MCF 10A (cell line): ENCODE measurements at regions not wholly inside any gene's neighbourhood (a gene's known extent, or its start where the extent isn't known, plus 50 kb on each side); places are given as distances from the start of the nearest gene placed in this dataset.

Source experiments
- BruUV-seq: library from RNA; stranded (reverse); fragments of 400-500 nt; replicated peaks from 2 replicates; lab custom pipeline; 2021; lab: Mats Ljungman, UMichigan
- CTCF ChIA-PET: fragments of 300-600 bp; sonication (Branson Sonifier 250); formaldehyde crosslinking; extraction: SDS; loops from one replicate; lab custom pipeline; 2021; ENCODE audit warnings: antibody characterized with exemption, inconsistent platforms; lab: Yijun Ruan, JAX
- POLR2A ChIA-PET: fragments of 300-600, 350-650 bp; sonication (Branson Sonifier 250); formaldehyde crosslinking; extraction: SDS; loops from one replicate; lab custom pipeline; 2020; ENCODE audit warnings: antibody characterized with exemption, inconsistent platforms; lab: Yijun Ruan, JAX
- DNase-seq: peaks from one replicate; pipeline ENCODE4 v3.0.0-alpha.2; 2018; ENCODE audit not compliant: unreplicated experiment
- H3K27ac Mint-ChIP-seq: one replicate; pipeline ENCODE4 v1.8.0; 2022; ENCODE audit warnings: mild to moderate bottlenecking, low read depth, mixed read lengths; ENCODE audit not compliant: unreplicated experiment
- H3K27me3 Mint-ChIP-seq: one replicate; pipeline ENCODE4 v1.8.0; 2022; ENCODE audit warnings: mixed read lengths; ENCODE audit not compliant: insufficient read depth, unreplicated experiment
- H3K36me3 Mint-ChIP-seq: one replicate; pipeline ENCODE4 v1.8.0; 2022; ENCODE audit warnings: mild to moderate bottlenecking, moderate library complexity, mixed read lengths; ENCODE audit not compliant: insufficient read depth, unreplicated experiment
- H3K4me1 Mint-ChIP-seq: one replicate; pipeline ENCODE4 v1.8.0; 2022; ENCODE audit warnings: mixed read lengths; ENCODE audit not compliant: insufficient read depth, unreplicated experiment
- H3K4me3 Mint-ChIP-seq: one replicate; pipeline ENCODE4 v1.8.0; 2022; ENCODE audit warnings: mild to moderate bottlenecking, moderate library complexity, mixed read lengths; ENCODE audit not compliant: unreplicated experiment
- H3K9me3 Mint-ChIP-seq: one replicate; pipeline ENCODE4 v1.8.0; 2022; ENCODE audit warnings: mixed read lengths; ENCODE audit not compliant: unreplicated experiment
- CTCF ChIP-seq: fragments of 200-600 bp; IDR thresholded peaks from one replicate; pipeline ENCODE4 v1.8.0; 2022; ENCODE audit warnings: antibody characterized with exemption, mild to moderate bottlenecking; ENCODE audit not compliant: unreplicated experiment
- intact Hi-C: fragments of 100-400 bp; cut with micrococcal nuclease; formaldehyde crosslinking; loops from 2 replicates; pipeline ENCODE4 v1.14.1; 2022

GRCh38 chr4:13910556-13910955 lies 283.0 kb upstream of the BOD1L1 start:
- H3K27me3 Mint-ChIP-seq, result no peaks in the 10 kb centered on the region
- no peak overlapping the region for H3K27ac Mint-ChIP-seq
- H3K9me3 Mint-ChIP-seq, result no peaks in the 10 kb centered on the region
- H3K36me3 Mint-ChIP-seq, result peaks cover 8% of the 10 kb centered on the region
- H3K4me1 Mint-ChIP-seq, result peaks cover 45% of the 10 kb centered on the region
- H3K4me3 Mint-ChIP-seq, result no peak overlapping the region
- TF ChIP-seq CTCF, result no peak
- ChIA-PET CTCF (no interaction called here), POLR2A (interaction anchor here (0.7 to 2.2 kb wide), 2 partner anchors 10 to 243 kb away, joined by 4 to 10 read pairs; no protein-coding TSS in a partner anchor)
- no peak for DNase-seq
- intact Hi-C loops, result no loop called here
- no TSS peak for BruUV-seq

GRCh38 chr4:13911256-13911655 lies 283.7 kb upstream of the BOD1L1 start:
- Mint-ChIP-seq H3K27ac (no peak overlapping the region), H3K4me1 (peaks cover 38% of the 10 kb centered on the region), H3K27me3 (no peaks in the 10 kb centered on the region), H3K36me3 (peaks cover 8% of the 10 kb centered on the region), H3K4me3 (no peak overlapping the region), H3K9me3 (no peaks in the 10 kb centered on the region)
- intact Hi-C loops, result no loop called here
- no TSS peak for BruUV-seq
- no peak for TF ChIP-seq CTCF
- ChIA-PET POLR2A (interaction anchor here (2.2 kb wide), 1 partner anchor 9 kb away, joined by 10 read pairs; no protein-coding TSS in a partner anchor), CTCF (interaction anchor here (0.6 kb wide), 1 partner anchor 1280 kb away, joined by 3 read pairs; no protein-coding TSS in a partner anchor)
- no peak for DNase-seq

- CTCF ChIA-PET, result no interaction called here
- Mint-ChIP-seq H3K9me3 (no peaks in the 10 kb centered on the region), H3K27me3 (no peaks in the 10 kb centered on the region), H3K36me3 (no peaks in the 10 kb centered on the region), H3K4me3 (no peak overlapping the region), H3K4me1 (peaks cover 26% of the 10 kb centered on the region), H3K27ac (peak overlapping the region; percentile 70)
- DNase-seq, result no peak
- intact Hi-C loops, result no loop called here
- no TSS peak for BruUV-seq
- POLR2A ChIA-PET, result no interaction called here
- TF ChIP-seq CTCF, result no peak
Measured at GRCh38 chr4:13912436-13912925, 285.0 kb upstream of the BOD1L1 start.

- TF ChIP-seq CTCF, result no peak
- Mint-ChIP-seq H3K27ac (peak overlapping the region; percentile 70), H3K4me1 (peaks cover 23% of the 10 kb centered on the region), H3K4me3 (no peak overlapping the region), H3K9me3 (no peaks in the 10 kb centered on the region), H3K36me3 (no peaks in the 10 kb centered on the region), H3K27me3 (no peaks in the 10 kb centered on the region)
- BruUV-seq, result no TSS peak
- peak; percentile 72 for DNase-seq
- ChIA-PET POLR2A (no interaction called here), CTCF (no interaction called here)
- intact Hi-C loops, result no loop called here
Measured at GRCh38 chr4:13912966-13913365, 285.4 kb upstream of the BOD1L1 start.
